ENCODE measurements at regions not wholly inside any gene's neighbourhood (a gene's known extent, or its start where the extent isn't known, plus 50 kb on each side); places are given as distances from the start of the nearest gene placed in this dataset.

DNA sequence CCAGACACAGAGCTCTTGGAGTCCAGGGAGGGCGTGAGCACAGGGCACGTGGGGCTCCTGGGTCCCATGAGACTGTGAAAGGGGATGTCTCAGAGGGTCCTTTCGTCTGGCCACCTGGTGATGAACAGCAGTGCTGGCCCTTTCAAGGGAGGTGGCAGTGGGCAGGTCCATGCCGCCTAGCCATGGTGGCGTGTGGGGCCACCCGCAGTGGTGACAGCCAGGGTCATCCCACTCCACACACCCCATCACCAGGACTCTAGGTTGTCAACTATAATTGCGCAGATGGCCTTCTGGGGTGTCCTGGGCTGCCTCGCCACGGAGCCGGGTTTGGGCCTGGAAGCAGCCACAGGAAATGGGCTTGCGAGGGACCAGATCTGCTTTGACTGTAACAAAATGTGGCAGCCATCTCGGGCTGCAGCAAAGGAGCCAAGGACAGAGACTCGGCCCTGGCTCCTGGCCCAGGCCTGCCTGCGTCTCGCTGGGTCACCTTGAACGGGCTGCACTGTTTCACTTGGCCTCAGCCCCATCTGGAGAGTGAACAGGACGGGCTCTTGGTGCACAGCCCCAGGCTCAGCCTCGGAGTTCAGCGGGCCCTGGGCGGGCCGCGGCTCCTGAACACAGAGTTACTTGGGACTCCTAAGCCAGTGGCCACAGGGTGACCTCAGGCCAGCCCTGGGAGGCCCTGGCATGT lies 1350.5 kb downstream of the BRD1 start:
- in situ Hi-C loops (cut with HindIII; ENCODE audit: low pct_unique_long_range_greater_than_20kb, low sequenced_read_pairs) (no loop called here), intact Hi-C loops (cut with micrococcal nuclease; ENCODE audit: unreplicated experiment) (no loop called here)
- Histone ChIP-seq H3K4me1 (ENCODE audit: control insufficient read depth, insufficient read depth, low read length) (no peaks in the 10 kb centered on the region), H3K27me3 (ENCODE audit: control insufficient read depth, insufficient read depth, low read length) (no peaks in the 10 kb centered on the region), H3K9me3 (ENCODE audit: control insufficient read depth, insufficient read depth, low read depth, low read length) (no peaks in the 10 kb centered on the region), H3K4me3 (ENCODE audit: low read depth in 2 of 2, low read length in 2 of 2) (no peak overlapping the region), H3K36me3 (ENCODE audit: control insufficient read depth, insufficient read depth, low read length) (no peaks in the 10 kb centered on the region), H3K27ac (ENCODE audit: low read length) (no peak overlapping the region)
- DNase-seq (ENCODE audit: low read depth, low spot score) (no peak), ATAC-seq (no peak)
- BruUV-seq (replicated peaks): no TSS peak
- no peak for TF ChIP-seq TCF7L2 (IDR thresholded peaks at IDR 0.05; ENCODE audit: low read depth, low read length)
- CTCF ChIA-PET: no interaction called here
- POLR2A ChIA-PET: no interaction called here

DNA sequence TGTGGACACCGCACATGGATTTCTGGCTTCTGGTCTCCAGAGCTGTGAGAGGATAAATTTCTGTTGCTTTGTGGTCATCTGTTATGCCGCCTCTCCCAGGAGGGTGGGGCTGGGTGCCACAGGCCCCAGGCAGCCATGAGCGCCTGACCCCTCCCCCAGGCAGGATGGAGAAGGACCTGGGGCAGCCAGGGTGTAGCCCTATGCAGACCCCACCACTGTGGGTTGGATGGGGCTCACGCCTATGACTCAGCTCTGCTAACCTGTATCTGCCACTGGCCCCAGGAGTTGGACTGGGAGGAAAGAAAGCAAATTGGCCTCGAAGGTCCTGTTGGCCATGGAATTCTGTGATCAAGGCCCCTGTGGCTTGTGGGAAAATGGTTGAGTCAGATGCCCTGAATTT lies 1351.1 kb downstream of the BRD1 start:
- intact Hi-C loops (cut with micrococcal nuclease; ENCODE audit: unreplicated experiment): no loop called here

More for the DNA sequence above, 1351.1 kb downstream of the BRD1 start:
- Histone ChIP-seq H3K4me3 (ENCODE audit: low read depth in 2 of 2, low read length in 2 of 2) (no peak overlapping the region), H3K36me3 (ENCODE audit: control insufficient read depth, insufficient read depth, low read length) (no peaks in the 10 kb centered on the region), H3K27ac (ENCODE audit: low read length) (no peak overlapping the region), H3K9me3 (ENCODE audit: control insufficient read depth, insufficient read depth, low read depth, low read length) (no peaks in the 10 kb centered on the region), H3K27me3 (ENCODE audit: control insufficient read depth, insufficient read depth, low read length) (no peaks in the 10 kb centered on the region), H3K4me1 (ENCODE audit: control insufficient read depth, insufficient read depth, low read length) (no peaks in the 10 kb centered on the region)
- TF ChIP-seq TCF7L2 (IDR thresholded peaks at IDR 0.05; ENCODE audit: low read depth, low read length): no peak
- TF ChIP-seq, protein P1, sequence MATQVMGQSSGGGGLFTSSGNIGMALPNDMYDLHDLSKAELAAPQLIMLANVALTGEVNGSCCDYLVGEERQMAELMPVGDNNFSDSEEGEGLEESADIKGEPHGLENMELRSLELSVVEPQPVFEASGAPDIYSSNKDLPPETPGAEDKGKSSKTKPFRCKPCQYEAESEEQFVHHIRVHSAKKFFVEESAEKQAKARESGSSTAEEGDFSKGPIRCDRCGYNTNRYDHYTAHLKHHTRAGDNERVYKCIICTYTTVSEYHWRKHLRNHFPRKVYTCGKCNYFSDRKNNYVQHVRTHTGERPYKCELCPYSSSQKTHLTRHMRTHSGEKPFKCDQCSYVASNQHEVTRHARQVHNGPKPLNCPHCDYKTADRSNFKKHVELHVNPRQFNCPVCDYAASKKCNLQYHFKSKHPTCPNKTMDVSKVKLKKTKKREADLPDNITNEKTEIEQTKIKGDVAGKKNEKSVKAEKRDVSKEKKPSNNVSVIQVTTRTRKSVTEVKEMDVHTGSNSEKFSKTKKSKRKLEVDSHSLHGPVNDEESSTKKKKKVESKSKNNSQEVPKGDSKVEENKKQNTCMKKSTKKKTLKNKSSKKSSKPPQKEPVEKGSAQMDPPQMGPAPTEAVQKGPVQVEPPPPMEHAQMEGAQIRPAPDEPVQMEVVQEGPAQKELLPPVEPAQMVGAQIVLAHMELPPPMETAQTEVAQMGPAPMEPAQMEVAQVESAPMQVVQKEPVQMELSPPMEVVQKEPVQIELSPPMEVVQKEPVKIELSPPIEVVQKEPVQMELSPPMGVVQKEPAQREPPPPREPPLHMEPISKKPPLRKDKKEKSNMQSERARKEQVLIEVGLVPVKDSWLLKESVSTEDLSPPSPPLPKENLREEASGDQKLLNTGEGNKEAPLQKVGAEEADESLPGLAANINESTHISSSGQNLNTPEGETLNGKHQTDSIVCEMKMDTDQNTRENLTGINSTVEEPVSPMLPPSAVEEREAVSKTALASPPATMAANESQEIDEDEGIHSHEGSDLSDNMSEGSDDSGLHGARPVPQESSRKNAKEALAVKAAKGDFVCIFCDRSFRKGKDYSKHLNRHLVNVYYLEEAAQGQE (IDR thresholded peaks at IDR 0.05; ENCODE audit: insufficient read depth in 1 of 2, low read depth in 2 of 2, low read length in 1 of 2): no peak
- no peak for TF ChIP-seq SIN3A (IDR thresholded peaks at IDR 0.05; ENCODE audit: borderline replicate concordance, insufficient read depth, low read depth, low read length)
- TF ChIP-seq POLR2AphosphoS5 (IDR thresholded peaks at IDR 0.05; ENCODE audit: low read depth, low read length): no peak
- TF ChIP-seq, protein P2, sequence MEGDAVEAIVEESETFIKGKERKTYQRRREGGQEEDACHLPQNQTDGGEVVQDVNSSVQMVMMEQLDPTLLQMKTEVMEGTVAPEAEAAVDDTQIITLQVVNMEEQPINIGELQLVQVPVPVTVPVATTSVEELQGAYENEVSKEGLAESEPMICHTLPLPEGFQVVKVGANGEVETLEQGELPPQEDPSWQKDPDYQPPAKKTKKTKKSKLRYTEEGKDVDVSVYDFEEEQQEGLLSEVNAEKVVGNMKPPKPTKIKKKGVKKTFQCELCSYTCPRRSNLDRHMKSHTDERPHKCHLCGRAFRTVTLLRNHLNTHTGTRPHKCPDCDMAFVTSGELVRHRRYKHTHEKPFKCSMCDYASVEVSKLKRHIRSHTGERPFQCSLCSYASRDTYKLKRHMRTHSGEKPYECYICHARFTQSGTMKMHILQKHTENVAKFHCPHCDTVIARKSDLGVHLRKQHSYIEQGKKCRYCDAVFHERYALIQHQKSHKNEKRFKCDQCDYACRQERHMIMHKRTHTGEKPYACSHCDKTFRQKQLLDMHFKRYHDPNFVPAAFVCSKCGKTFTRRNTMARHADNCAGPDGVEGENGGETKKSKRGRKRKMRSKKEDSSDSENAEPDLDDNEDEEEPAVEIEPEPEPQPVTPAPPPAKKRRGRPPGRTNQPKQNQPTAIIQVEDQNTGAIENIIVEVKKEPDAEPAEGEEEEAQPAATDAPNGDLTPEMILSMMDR (IDR thresholded peaks at IDR 0.05): no peak
- ChIA-PET POLR2A (no interaction called here), CTCF (no interaction called here)
- in situ Hi-C loops (cut with HindIII; ENCODE audit: low pct_unique_long_range_greater_than_20kb, low sequenced_read_pairs): no loop called here
- DNase-seq (ENCODE audit: low read depth, low spot score): no peak
- no TSS peak for BruUV-seq (replicated peaks)
- no peak for ATAC-seq

Data from Panc1 (cell line).